GM21360 (cell line): ENCODE measurements at regions not wholly inside any gene's neighbourhood (a gene's known extent, or its start where the extent isn't known, plus 50 kb on each side); places are given as distances from the start of the nearest gene placed in this dataset.

Source experiments
- ATAC-seq: cut with Tn5 transposase; IDR thresholded peaks from one replicate; pipeline ENCODE4 v1.9.1; 2021; ENCODE audit warnings: mild to moderate bottlenecking, moderate library complexity; ENCODE audit not compliant: unreplicated experiment

DNA sequence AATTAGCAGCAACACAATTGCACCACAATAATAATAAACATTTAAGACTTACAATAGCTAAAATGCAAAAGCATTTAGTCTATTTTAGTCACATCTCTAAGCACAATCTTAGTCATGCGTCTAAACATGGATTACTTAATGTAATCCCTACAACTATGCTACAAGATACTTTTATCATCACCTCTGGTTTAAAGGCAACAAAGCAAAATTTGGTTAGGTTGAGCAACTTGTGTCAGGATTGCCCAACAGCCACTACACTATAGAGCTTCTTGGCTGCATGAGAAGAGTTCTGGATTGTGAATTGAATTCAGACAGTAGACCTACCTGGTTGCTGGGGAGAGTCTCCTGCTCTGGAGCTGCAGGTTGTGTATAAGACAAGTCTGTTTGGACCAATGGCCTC lies 146.5 kb upstream of the PUDP start:
- ATAC-seq = no peak

DNA sequence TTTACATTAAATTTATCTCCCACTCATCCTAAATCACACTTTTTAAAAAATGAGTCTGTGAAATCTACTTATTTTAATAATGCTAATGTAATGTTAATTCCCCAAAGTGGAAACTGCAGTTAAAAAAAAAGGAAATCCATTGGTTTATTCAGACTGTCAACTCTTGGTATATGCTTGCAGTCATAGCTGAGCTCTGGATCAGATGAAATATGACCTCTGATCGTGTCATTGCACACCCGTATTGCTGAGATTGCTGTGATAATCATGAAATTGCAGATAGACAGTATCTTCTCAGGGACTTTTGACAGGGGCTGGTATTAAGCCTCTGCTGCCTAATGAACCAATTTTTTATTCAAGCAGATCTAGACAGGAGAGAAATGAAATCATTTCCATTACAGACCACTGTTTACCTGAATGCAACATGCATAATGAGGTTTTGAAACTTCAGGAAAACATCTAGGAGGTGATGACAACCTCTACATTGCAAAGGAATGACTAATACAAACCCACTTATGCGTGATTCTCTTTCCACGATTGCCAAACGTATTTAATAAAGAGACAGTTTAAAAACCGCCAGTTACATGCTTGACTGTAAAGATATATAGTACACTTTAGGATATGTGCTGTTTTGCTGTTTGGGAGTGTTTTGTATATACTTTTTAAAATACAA lies 138.3 kb upstream of the PUDP start:
- no peak for ATAC-seq

DNA sequence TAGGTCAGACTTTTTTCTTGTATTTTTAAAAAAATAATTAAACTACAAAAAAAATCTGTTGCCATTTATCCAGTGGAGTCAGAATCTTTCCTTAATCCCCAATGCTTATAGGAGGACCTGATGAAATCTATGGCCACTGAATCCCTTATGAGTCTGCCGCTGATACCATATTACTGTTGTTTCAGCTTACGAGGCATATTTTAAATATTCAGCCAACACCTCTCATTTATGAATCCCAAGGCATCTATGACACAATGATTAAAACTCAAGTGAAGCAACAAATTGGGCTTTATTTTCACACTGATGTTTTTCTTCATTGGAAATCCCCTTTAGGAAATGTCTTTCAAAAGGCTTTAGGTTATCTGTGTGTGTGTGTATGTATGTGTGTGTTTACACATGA lies 137.8 kb upstream of the PUDP start:
- ATAC-seq = no peak

DNA sequence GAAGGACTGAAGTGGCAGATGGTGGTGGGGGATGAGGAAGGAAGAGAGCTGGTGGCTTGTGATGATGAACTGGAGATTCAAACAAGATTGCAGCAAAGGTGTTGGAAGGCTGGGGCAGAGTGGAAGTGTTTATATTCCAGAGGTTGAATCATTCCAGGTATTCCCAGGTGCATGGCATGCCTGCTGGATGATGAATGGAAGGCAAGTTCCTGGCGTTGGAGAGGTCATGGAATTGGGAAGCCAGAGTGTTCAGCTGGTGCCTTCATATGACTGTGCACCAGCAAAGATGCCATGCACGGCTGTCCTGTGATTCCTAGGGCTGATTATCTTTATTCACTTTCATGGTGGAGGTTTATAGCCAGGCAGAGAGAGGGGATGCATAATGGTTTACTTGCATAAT lies 135.8 kb upstream of the PUDP start:
- no peak for ATAC-seq

DNA sequence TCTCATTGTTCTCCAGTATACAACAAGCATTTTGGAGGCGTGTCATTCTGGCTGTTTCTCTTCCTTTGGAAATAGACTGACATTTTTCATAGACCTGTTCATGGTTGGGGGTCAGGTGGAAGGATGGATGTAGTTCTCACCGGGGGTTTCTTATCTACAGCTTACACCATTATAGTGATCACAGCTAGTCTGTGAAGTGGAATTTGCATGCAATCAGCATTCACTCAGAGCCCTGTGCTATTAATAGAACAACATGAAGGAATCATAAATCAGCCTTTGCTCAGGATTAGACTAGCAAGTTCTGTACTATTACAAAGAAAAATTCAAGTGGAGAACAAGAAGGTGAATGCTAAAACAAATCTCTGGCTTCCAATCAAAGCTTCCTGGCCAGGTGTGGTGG lies 132.6 kb upstream of the PUDP start:
- ATAC-seq = no peak

DNA sequence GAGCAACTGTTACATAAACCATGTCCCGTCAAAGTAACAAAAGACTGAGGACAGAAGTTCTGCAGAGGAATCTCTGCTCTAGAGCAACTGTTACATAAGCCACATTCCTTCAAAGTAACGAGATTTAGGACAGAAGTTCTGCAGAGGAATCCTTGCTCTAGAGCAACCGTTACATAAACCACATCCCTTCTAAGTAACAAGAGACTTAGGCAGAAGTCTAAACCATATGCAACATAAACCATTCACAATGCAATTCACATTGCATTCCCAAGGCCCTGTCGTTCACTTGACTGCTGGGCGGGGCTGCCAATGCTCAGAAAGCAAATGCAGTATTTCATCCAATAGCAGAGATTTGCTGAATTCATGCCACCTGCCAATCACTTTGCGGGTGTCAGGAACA lies 124.4 kb upstream of the PUDP start:
- ATAC-seq = no peak

DNA sequence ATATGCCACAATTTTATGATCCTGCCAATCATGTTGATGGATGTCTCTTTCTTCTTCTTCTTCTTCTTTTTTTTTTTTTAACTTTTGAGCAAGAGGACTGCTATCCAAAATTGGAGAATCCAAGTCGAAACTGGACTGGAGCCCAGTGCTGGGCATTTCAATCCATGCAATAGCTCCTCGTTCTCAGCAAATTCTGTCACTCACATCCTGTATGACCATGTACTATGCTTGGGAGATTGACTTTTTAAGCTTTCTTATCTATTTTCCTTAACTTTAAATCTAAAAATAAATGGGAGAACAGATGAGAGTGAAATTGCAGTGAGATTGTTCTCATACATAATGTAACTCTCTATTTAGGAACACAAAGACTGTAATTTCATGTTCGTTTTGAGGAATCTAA lies 123.0 kb upstream of the PUDP start:
- no peak for ATAC-seq

DNA sequence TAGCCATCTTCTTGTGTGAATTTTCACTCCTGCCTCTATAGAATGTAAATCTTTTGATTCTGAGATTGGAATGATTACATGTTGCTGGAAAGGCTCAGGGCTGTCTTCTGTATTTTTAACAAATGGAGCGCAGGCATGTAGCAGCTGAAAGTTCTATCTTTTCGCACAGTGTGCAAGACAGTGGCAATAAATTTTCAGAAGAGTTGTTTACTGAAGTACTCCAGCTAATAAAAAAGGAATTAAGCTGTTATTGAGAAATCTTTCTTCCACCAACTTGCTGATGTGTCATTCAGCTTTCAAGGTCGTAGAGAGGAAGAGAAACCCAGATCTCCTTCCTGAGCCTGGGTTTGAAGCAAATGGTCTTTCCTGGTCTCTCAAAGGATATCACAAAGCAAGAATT lies 122.0 kb upstream of the PUDP start:
- ATAC-seq = no peak

DNA sequence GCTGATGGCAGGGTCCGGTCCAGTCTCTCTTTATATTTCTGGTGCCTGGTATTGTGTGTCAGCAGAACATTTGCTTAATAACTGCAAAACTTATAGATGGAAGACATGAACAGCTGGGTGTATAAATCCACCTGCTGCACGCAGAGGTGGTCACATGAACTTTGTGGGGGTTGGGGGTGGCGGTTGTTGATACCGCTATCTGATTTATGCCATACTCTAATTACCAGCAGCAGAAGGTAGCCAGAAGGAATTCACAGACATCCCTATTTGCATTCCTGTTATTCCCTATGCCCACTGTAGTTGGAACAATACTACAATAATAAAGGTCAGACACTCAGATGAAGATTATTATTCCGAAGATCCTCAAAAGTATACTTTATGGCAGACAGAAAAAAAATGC lies 121.6 kb upstream of the PUDP start:
- ATAC-seq = no peak

DNA sequence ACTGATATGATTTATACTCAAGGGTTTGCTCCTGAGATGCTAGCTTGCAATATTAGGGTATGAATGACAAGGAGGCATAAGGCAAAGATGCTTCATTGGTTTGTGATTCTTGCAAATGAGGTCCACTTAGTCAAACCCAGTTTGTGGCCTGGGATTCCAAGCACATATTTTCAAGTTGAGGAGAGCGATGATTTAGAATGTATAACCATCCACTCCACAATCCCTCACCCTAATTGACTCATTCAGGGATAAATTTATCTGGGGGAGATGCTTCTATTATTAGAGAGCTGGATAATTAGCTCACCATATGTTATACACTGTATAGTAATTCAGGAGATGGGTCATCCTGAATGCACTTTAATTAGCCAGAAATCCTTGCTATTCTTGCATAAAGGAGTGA lies 118.3 kb upstream of the PUDP start:
- no peak for ATAC-seq

DNA sequence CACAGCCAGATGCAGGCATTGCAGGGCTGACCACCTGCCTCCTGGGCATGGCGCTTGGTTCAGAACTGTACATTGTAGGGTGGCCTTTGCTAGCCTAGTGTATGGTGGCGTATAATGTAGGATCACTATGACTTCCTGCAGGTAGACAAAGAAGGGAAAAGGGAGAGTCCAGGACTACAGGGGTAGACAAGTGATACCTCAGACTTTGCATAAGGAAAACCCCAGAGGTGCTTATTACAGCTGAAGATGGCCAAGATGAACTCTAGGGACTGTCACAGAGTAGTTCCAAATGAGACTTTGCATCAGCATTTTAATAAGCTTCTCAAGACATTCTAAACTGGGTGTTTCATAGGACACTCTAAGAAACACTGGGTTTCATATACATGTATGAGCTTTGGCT lies 116.4 kb upstream of the PUDP start:
- peak; percentile 45 for ATAC-seq

DNA sequence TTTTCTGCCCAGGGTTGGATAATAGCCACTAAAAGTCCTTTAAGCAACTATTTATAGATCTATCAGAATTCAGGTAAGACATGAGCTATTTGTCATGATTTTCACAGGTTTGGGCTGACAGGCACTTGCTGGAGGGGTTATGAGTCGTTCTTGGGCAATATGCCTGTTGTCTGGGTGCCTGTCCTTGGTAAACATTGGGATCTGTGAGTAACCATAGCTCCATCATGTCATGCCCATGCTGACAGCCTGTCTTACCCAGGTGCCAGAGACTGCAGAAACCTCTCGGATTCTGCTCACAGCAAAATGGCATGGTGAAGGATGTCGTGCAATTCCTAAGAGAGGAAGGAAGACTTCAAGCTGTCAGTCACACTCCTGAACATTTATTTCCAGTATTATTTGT lies 116.0 kb upstream of the PUDP start:
- ATAC-seq = no peak

DNA sequence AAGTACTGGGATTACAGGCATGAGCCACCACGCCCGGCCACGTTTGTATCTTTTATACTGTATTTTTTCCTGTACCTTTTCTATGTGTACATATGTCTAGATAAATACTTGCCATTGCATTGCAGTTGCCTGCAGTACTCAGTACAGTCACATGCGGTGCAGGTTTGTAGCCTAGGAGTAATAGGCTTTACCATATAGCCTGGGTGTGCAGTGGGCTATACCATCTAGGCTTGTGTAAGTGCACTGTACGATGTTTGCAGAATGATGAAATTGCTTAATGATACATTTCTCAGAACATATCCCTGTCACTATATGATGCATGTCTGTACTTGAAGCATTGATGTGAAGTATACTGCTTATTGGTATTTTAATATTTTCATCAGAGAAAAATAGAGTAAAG lies 115.4 kb upstream of the PUDP start:
- no peak for ATAC-seq

DNA sequence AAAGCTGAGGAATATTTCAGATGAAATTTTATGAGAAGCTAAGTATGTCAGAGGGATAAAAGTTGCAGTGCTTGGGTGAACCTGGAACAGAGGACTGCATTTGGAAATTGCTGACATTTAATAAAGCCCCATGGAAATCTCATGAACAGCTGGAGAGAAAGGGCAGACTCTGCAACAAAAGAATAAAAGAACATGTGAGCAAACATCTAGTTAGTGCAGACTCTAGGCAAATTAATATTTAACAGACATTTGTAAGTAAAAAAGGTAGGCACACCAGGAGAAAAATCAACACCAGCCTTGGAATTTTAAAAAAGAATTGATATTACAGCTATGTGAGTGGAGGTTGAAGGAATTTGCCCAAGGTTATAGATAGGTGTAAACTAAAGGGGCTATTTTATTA lies 114.6 kb upstream of the PUDP start:
- ATAC-seq = no peak

DNA sequence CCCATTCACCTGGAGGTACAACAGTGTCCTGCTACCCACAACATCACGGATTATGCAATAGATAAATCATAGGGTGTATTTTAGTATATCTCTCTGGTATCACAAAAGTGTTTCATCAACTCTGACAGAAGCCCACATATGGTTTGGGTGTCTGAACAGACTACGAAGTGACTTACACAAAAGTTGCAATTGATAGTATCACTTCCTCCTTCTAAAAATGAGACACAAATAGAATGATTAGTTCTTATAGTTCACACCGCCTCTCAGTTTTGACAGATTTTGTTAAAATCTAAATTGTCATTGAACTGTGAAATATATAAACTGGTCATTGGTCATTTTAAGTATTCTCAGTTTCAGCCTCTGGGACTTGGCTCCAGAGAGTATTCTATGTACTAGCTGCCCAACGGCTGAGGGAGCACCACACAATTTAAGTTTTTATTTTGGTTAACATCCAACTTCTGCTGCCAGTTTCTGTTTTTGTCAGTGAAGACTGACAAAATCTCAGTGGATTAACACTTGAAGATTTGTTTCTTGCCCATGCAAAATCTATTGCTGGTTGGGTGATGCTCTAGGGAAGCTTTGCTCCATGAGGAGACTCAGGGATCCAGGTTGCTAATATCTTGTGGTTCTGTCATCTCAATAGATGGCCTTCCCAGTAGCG lies 113.8 kb upstream of the PUDP start:
- ATAC-seq = peak; percentile 88

DNA sequence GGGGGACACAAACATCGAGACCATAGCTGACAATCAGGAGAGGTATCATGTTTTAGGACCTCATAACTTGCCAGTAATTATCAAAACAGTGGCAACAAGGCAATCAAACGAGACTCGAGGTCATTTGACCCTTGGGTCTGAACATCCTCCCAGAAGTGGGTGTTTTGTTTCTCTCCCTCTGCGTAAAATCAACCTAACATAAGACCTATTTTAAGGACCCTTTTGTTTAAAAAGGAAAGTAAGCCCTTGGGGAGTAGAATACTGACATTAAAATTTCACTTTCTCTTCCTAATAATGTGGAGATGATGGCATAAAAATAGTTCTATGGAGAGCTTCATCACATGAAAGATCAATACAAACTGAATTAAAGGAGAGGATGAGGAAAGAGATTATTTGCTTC lies 106.2 kb upstream of the PUDP start:
- no peak for ATAC-seq

DNA sequence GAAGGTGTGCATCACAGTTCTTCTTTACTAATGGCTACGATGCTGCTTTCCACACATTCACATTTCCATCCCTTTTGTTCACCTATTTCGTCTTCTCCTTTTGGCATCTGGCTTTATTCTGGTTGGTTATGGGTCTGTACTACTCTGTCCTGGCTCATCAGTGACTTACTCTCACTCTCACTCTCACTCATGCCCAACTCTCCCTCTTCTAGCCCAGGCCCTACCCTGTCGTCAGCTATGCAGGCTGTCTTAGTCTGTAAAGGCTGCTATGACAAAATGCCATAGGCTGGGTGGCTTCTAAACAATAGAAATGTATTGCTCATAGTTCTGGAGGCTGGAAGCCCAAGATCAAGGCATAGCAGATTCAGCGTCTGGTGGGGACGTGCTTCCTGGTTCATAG lies 105.6 kb upstream of the PUDP start:
- ATAC-seq = no peak

DNA sequence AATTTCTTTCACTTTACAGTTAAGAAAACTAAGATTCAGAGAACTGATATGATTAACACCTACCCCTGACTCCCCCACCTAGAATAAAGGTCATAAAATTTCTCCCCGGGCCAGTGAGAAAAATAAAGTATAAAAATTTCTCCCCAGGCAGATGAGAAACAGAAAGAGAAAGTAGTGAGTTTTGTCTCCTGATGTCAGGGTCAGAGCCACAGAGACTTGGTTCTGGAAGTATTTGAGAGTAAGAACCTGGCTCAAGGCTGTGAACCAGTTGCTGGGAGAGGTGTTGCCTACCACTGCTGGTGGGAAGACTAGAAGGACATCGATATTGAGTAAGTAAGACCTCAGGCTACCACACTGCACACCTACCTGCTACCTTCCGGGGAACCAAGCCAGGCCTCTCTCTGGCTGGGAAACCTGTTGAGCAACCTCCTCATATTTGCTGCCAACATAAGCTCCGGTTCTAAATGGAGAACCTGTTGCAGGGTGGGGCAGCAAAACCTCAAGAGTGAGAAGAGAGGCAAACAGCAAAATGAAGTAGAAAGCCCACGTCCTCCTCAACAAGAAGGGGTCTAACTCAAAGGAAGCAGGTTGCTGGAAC lies 104.2 kb upstream of the PUDP start:
- no peak for ATAC-seq

DNA sequence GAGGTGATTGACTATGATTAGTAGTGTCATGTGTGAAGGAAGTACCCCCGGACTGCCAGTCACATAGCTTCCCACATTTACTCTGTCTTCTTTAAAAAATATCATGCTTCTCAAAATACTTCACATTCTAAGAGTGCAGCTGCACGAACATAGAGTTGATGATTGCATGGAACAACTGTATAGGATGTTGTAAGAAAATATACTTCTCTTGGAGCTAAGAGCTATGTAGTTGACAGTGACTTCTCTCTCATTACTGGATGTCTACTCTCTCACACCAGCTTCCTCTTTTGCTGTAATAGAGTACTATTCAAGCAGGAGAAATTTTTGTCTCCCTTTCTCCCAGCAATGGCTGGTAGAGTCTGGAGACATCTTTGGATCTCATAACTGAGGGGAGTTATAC lies 99.4 kb upstream of the PUDP start:
- ATAC-seq = no peak

DNA sequence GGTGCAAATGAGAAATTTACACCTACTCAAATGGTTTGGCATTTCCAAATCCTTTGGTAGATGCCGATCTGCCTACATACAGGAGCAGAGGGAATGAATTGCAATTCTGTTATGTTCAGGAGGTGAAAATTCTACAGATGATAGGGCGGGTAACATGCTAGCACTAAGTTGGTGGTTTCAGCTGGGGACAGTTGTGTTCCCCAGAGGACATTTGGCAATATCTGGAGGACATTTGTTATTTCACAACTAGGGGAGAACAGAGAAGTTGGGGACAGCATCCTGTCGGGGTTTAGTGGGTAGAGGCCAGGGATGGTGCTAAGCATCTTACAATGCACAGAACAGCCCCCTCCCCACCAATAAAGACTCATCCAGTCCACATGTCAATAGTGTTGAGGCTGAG lies 96.5 kb upstream of the PUDP start:
- no peak for ATAC-seq

DNA sequence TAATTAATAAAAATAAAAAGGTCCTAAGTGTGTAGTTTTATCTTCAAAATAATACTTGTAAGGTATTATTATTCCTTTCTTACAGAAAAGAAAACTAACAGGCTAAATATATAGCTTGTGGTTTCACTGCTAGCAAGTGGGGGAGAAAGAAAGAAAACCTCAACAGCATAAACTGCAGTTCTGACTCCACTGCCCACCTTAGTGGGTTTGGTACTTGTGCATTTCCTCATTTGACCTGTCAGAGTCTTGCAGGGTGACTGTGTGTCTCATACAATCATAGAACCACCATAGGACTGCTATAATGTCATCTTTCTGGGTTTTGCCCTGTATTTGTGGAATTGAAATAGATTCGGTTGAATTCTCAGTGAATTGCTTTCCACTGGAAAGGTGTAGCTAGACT lies 94.7 kb upstream of the PUDP start:
- peak; percentile 95 for ATAC-seq

DNA sequence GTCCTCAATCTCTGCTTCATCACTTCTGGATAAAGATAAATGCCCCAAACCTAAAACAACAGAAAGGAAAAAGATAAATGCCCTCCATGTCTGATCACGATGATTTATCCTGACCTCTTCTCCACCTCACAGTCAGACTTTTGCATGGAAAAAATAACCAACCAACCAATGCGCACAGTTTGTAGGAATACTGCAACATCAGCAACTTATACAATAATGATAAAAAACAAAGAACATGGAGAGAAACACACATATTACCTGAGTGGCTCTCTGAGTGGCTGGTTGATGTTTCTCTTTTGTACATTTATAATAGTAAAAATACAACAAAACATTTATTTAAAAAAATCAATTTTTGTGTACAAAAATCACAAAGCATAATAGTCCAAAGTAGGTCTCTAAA lies 93.0 kb upstream of the PUDP start:
- ATAC-seq = no peak

DNA sequence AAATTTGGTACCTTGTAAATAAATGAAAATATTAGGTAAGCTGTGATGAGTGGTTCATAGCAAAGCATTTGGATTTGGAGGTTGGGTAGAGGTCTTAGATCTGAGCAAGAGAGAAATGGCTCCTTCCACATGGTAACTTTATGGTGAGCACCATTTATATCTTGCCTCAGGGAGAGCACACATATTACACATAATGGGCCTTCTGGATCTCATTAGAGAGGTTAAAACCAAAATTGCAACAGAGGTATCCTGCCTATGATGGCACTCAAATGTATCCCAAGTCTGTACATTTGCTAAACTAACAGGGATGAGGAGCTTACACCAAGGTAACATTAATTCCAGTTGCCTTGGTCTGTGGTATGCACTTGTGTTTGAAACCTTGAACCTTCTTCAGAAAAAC lies 87.1 kb upstream of the PUDP start:
- ATAC-seq = no peak
